Activated CD8-positive, alpha-beta memory T cell treated with anti-CD3 and anti-CD28 coated beads, Interleukin-2, amount 50 U/mL, for 1 hour (primary cell): ENCODE measurements at regions not wholly inside any gene's neighbourhood (a gene's known extent, or its start where the extent isn't known, plus 50 kb on each side); places are given as distances from the start of the nearest gene placed in this dataset.
"Not testable (repeated sequence)": the region's sequence is repeated elsewhere in the genome, so short reads cannot be mapped to it uniquely, and the experiment has no call there.

Experiments
- DNase-seq: peaks from one replicate; pipeline ENCODE4 v3.0.0-alpha.2; 2020; ENCODE audit errors: extremely low read depth

- DNase-seq: not testable (repeated sequence)
These were observed 97.6 kb downstream of the GPX5 start for GRCh38 chr6:28623242-28623641.

- not testable (repeated sequence) for DNase-seq
These were observed 100.7 kb downstream of the GPX5 start for GRCh38 chr6:28626386-28626785.

GRCh38 chr6:28632326-28632851 lies 106.7 kb downstream of the GPX5 start:
- no peak for DNase-seq

DNA sequence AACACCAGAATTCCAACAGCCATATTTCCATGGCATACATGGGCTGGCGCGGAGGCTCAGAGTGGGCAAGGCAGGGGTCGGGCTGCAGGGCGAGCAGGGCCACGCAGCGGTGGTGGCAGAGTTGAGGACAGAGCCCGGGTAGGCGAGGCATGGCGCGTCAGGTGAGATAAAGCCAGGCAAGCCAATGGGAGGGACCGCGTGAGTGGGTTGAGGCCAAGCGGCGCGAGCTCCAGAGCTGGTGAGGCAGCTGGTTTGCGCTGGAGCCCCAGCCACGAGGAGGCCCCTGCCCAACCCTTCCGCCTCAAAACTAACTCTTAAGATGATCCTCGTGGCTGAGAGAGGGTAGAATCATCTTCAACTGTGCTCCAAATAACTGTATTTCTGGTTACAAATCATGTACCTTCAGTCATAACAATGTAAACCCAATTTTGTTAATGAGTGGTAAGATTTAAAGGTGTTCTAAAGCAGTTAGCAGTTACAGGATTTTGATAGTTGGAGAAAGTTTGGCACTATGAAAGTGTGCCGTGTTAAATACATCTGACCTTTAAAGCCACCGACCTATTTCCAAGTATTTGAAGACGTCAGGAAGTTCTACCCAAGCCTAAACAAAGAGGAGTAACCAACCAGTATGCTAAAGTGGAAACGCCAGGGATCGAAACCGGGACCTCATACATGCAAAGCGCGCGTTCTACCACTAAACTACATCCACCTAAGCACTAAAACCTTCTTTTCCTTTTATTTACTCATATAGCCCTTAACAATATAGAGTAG lies 107.9 kb downstream of the GPX5 start:
- DNase-seq: no peak

DNA sequence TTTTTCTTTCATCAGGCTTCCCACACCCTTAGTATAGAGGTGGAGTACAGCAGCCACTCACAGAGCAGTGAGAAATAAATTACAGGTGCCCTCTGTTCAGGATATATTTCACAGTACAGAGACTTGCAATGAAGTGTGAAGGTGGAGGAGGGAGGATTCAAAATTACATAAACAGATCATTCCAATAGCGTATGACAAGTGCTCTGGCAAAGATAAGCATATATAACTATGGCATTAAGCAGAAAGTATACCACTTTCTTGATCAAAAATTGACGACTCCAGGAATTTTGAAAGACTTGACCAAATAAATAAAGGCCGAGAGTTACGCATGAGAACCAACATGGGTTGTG lies 108.7 kb downstream of the GPX5 start:
- DNase-seq: no peak

DNA sequence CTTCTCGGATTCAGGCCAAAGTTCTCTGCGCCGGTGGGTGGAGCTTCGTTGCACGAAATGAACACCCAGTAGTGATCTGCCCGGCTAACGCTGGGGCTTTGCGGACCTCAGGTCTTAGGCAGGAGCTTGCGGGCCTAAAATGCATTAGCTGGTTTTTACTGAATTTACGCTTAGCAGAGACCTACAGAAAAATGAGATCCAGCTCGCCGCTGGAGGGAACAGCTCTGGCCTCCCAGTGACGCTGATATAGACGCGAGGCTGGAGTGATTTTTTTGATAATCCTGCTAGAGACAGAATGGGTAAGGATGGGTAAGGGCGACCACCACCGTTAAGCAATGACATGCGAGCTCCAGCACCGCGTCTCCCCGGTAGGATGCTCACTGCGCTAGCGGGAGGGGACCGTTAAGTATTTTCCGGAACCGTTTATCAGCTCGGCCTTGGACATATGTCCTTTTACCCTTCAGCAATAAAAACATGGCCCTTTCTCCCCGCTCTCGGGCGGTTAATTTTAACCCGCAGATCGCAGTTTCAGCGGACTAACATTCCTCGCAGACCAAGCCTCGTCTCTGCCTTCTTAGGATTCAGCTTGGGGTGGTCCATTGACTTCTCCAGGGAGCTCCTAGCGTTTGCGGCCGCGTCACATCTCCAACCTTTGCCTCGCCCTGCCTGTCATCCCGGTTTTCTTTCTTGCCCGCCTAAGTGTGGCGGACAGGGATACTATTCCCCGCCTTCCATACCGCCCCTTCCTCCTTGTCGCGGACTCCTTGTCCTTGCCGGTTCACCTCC lies 109.3 kb downstream of the GPX5 start:
- DNase-seq: no peak

GRCh38 chr6:28635547-28636158 lies 110.0 kb downstream of the GPX5 start:
- DNase-seq: no peak

DNA sequence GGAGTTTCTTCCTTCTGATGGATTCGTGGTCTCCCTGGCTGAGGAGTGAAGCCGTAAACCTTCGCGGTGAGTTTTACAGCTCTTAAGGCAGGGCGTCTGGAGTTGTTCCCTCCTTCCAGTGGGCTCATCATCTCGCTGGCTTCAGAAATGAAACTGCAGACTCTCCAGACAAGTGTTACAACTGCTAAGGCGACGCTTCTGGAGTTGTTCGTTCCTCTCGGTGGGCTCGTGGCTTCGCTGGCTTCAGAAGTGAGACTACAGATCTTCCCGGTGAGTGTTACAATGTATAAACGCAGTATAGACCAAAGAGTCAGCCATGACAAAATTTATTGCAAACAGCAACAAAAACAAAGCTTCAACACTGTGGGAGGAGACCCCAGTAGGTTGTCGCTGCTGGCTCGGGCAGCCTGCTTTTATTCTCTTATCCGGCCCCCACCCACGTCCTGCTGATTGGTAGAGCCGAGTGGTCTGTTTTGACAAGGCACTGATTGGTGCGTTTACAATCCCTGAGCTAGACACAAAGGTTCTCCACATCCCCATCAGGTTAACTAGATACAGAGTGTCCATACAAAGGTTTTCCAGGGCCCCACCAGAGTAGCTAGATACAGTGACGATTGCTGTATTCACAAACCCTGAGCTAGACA lies 113.2 kb downstream of the GPX5 start:
- DNase-seq: no peak

GRCh38 chr6:28639445-28640290 lies 114.0 kb downstream of the GPX5 start:
- not testable (repeated sequence) for DNase-seq

- no peak for DNase-seq
These were observed 117.5 kb downstream of the GPX5 start for GRCh38 chr6:28643017-28643740.

- DNase-seq: no peak
These were observed 121.0 kb downstream of the GPX5 start for GRCh38 chr6:28646650-28647049.

- DNase-seq: no peak
These were observed 122.6 kb downstream of the GPX5 start for GRCh38 chr6:28648035-28648877.

DNA sequence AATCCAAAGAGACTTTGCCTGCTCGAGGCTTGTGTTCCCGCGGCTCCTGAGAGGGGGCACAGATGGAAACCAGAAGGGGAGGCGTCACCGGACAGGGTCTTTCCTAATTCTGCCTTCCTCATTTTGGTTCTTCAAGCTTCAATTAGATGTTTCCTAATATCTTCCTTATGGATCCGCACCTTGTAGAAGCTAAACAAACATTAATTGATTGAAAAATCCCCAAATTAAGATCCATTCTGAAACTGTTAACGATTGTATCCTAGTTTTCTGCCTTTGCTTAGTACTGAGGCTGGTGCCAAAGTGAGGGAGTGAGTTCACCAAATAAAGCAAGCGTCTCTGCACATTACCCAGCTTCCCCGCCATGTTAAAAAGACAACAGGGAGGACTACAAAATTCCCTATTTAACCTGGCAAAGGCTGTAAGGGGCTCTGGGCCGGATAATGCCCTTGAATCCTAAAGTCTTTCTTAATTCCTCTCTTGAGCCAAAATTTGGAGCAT lies 123.2 kb downstream of the GPX5 start:
- no peak for DNase-seq

DNA sequence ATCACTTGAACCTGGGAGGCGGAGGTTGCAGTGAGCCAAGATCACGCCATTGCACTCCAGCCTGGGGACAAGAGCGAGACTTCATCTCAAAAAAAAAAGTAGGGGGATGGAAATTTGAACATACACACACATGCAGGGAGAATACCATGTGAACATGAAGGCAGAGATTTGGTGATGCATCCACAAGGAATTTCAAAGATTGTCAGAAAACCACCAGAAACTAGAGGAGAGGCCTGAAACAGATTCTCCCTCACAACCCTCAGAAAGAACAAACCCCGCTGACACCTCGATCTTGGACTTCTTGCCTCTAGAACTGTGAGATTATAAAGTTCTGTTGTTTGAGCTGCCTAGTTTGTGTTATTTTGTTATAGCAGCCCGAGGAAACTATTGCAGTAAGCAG lies 125.5 kb downstream of the GPX5 start:
- DNase-seq: no peak

DNA sequence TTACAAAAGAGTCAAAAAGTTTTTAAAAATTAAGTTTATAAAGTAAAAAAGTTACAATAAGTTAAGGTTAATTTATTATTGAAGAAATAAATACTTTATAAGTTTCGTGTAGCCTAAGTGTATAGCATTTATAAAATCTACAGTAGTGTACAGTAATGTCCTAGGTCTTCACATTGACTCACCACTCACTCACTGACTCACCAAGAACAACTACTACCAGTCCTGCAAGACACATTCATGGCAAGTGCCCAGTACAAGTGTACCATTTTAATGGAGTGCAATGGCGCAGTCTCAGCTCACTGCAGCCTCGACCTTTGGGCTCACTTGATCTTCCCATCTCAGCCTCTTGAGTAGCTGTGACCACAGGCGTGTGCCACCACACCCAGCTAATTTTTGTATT lies 128.2 kb downstream of the GPX5 start:
- no peak for DNase-seq

DNA sequence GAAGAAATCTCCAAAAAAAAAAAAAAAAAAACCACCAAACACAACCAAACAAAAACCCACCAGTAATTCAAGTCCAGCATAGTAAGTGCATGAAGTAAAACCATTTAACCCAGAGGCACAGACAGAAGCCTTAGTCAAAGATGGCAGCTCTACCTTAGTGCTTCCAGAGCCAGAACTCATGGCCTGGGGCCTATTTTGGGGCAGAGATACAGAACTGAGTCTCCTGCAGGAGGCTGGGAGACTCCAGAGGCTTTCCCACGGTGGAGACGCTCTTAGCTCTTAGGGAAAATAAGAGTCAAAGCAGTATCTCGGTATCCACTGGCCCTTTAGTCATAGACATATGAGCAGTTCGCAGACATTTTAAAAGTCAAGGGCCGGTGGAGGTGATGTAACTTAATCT lies 129.5 kb downstream of the GPX5 start:
- no peak for DNase-seq

GRCh38 chr6:28656715-28657114 lies 131.0 kb downstream of the GPX5 start:
- no peak for DNase-seq

DNA sequence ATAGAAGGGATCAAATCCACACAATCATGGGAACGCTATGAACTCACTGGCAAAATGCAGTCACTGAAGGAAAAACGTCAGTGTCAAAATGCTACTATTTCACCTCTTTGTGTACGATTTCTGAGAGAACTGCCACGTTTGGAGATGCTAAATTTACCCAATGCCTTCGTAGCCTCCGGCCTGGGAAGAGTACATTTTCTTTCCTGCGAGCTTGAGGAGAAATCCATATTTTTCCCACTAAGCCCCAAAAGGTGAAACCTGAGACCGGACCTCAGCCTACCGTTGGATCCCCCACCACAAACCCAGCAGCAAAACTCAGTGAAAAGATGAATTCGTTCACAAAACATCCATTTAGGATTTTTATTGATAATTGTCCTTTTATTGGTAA lies 131.7 kb downstream of the GPX5 start:
- DNase-seq: no peak

DNA sequence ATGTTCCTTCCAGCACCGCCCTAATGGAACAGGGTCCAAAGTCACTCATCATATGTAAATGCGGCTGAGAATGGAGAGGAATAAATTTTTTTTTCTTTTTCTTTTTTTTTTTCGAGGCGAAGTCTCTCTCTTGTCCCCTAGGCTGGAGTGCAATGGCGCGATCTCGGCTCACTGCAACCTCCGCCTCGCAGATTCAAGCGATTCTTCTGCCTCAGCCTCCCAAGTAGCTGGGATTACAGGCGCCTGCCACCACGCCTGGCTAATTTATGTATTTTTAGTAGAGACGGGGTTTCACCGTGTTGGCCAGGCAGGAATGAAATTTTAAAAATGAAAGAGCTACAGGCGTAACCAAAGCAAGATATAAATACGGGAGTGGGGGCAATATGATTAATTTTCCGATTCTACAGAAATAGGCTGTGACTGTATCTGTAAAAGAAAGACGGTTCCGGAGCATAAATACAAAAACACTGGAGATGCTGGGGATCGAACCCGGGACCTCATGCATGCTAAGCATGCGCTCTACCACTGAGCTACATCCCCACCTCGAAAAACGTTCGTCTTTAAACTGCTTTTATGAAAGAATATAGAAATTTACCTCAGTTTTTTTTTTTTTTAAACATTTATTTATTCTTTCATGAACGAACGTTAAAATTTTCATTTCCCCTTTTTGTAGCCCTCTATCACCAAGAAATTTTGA lies 132.2 kb downstream of the GPX5 start:
- DNase-seq: no peak
